Adrenal gland (tissue), 9 donors: ENCODE measurements at regions not wholly inside any gene's neighbourhood (a gene's known extent, or its start where the extent isn't known, plus 50 kb on each side); places are given as distances from the start of the nearest gene placed in this dataset.

Experiments
- DNase-seq, 7 donors: peaks; one replicate each; pipeline ENCODE4 v3.0.0-alpha.2; 2019 to 2020
- H3K27ac ChIP-seq, 5 donors: fragments of 200-600 bp; sonication (generic) in 4 of 5; 1 replicate in 3 of 5; 2 replicates in 2 of 5; pipeline versions ENCODE4 v1.5.1 to v1.8.0; 2016 to 2020; ENCODE audit warnings: mild to moderate bottlenecking in 1 of 5
- H3K27me3 ChIP-seq: fragments of 200-600 bp; 2 replicates; pipeline ENCODE4 v1.8.0; 2021
- H3K36me3 ChIP-seq, 2 donors: fragments of 200-600 bp; replicated peaks in 1 of 2; 1 replicate in 1 of 2; 2 replicates in 1 of 2; pipeline versions ENCODE4 v1.5.1 to v1.8.0; 2018 to 2022
- H3K4me1 ChIP-seq, 2 donors: fragments of 200-600 bp; replicated peaks in 1 of 2; 1 replicate in 1 of 2; 2 replicates in 1 of 2; pipeline versions ENCODE4 v1.5.1 to v1.8.0; 2018 to 2021
- H3K4me3 ChIP-seq, 4 donors: fragments of 200-600 bp; sonication (generic) in 3 of 4; one replicate each; pipeline ENCODE4 v1.5.1; 2016 to 2018
- H3K9me3 ChIP-seq, 3 donors: fragments of 200-600 bp; sonication (generic) in 1 of 3; replicated peaks in 1 of 3; 1 replicate in 2 of 3; 2 replicates in 1 of 3; pipeline versions ENCODE4 v1.5.1 to v1.8.0; 2016 to 2021
- POLR2A ChIP-seq, 2 donors: fragments of 450-650 bp; IDR thresholded peaks; one replicate each; pipeline ENCODE4 v1.6.1; 2017; ENCODE audit warnings: antibody characterized with exemption in 2 of 2, mild to moderate bottlenecking in 2 of 2, moderate library complexity in 1 of 2
- WGBS, 4 donors: extraction: QIAGEN DNeasy Blood & Tissue Kit in 2 of 4; methylation state at CpG; one replicate each; pipeline versions ENCODE4 v1.1.5 to v1.1.7; 2013 to 2017; 5-methylcytosine and 5-hydroxymethylcytosine counted together
- intact Hi-C, 2 donors: fragments of 100-400 bp; cut with DNase I; formaldehyde crosslinking; loops; one replicate each; pipeline versions ENCODE4 v1.14.1 to v1.15.0; 2022 to 2023
- TF ChIP-seq, protein P1 (sequence below), 6 experiments: fragments of 450-650 bp in 4 of 6; fragments of 200-600 bp in 2 of 6; sonication (generic) in 1 of 6; IDR thresholded peaks; 1 replicate in 5 of 6; 2 replicates in 1 of 6; pipeline versions ENCODE4 v1.5.1 to v1.8.0; 2016 to 2021; ENCODE audit warnings: antibody characterized with exemption in 6 of 6, mild to moderate bottlenecking in 2 of 6, moderate library complexity in 1 of 6
- donor health status: healthy with polysubstance abuse.
- donor health status: Bipolar disorder and iron deficiency.
- donor health status: DM: yes; HTN: yes; CAD: no.
- donor health status: DM: no; HTN: no; CAD: no.
- donor health status: DM: no; HTN: no; CAD: no.

DNA sequence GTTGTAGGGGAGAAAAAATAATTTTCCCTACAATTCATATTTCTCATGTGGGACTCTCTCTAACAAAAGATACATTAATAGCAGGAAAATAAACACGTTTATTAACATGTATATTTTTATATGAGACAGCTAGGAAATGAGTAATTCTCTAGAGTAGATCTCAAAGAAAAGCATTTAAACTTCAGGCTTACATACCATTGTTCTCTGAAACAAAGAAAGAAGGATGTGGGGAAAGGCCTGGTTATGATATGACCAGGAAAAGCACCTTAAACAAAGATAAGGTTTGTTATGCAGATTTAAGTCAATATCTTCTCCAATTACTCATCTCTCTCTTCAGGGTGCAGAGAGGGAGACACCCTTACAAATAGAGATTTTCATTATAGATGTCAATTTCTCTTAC, 131.3 kb downstream of the SLC7A11 start:
- TF ChIP-seq, protein P1, sequence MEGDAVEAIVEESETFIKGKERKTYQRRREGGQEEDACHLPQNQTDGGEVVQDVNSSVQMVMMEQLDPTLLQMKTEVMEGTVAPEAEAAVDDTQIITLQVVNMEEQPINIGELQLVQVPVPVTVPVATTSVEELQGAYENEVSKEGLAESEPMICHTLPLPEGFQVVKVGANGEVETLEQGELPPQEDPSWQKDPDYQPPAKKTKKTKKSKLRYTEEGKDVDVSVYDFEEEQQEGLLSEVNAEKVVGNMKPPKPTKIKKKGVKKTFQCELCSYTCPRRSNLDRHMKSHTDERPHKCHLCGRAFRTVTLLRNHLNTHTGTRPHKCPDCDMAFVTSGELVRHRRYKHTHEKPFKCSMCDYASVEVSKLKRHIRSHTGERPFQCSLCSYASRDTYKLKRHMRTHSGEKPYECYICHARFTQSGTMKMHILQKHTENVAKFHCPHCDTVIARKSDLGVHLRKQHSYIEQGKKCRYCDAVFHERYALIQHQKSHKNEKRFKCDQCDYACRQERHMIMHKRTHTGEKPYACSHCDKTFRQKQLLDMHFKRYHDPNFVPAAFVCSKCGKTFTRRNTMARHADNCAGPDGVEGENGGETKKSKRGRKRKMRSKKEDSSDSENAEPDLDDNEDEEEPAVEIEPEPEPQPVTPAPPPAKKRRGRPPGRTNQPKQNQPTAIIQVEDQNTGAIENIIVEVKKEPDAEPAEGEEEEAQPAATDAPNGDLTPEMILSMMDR (IDR thresholded peaks at IDR 0.05) = no peak
- TF ChIP-seq POLR2A (IDR thresholded peaks at IDR 0.05) = no peak
- intact Hi-C loops = no loop called here

DNA sequence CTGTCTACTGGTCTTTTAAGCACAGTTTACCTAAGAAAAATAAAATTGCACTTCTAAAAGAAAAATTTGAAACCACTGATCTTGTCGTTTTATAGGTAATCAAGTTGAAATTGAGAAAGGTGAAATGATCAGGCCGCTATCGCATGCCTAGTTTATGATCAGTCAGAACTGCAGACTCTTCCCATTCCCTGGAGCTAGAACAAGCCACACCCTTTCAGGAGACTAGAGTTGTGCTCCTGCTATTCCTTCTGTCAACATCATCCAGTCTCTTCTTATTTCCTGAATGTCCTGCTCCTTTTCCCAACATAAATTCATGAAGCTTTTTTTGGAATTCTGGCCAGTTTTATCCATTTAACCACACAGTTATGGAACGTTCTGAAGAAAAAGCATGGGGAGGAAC, 135.1 kb downstream of the SLC7A11 start:
- intact Hi-C loops = no loop called here
- DNase-seq = no peak
- H3K4me1 ChIP-seq = no peaks in the 10 kb centered on the region
- H3K27ac ChIP-seq = no peak overlapping the region
- no peaks in the 10 kb centered on the region for H3K9me3 ChIP-seq
- no peak overlapping the region for H3K4me3 ChIP-seq
- TF ChIP-seq, protein P1 (IDR thresholded peaks at IDR 0.05) = no peak
- no peak for TF ChIP-seq POLR2A (IDR thresholded peaks at IDR 0.05)
- WGBS, 4 donors = 84 to 89% (median 85%) methylated on average over 4 of the region's 4 CpGs
- no peaks in the 10 kb centered on the region for H3K36me3 ChIP-seq
- H3K27me3 ChIP-seq = no peaks in the 10 kb centered on the region

More for the DNA sequence above, 131.3 kb downstream of the SLC7A11 start:
- no peaks in the 10 kb centered on the region for H3K4me1 ChIP-seq
- no peak overlapping the region for H3K4me3 ChIP-seq
- no peaks in the 10 kb centered on the region for H3K27me3 ChIP-seq
- H3K27ac ChIP-seq = no peak overlapping the region
- 25 to 35% (median 26%) methylated on average over 1 of the region's 1 CpG for WGBS, 4 donors
- H3K36me3 ChIP-seq = no peaks in the 10 kb centered on the region
- no peak for DNase-seq
- no peaks in the 10 kb centered on the region for H3K9me3 ChIP-seq

DNA sequence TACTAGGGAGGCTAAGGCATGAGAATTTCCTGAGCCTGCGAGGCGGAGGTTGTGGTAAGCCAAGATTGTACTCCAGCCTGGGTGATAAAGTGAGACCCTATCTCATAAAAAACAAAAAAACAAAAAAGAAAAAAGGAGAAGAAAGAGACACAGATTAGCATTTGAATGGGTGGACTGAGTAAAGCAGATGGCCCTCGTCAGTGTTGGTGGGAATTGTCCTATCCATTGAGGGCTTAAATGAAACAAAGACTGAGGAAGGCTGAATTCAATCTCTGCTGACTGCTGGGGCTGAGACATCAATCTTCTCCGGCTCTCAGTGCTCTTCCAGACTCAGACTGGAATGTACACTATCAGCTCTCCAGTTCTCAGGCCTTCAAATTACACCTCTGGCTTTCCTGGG, 136.8 kb downstream of the SLC7A11 start:
- 87 to 93% (median 89%) methylated on average over 4 of the region's 4 CpGs for whole genome bisulfite sequencing, 4 donors
- Histone ChIP-seq H3K4me1 (no peaks in the 10 kb centered on the region), H3K27me3 (no peaks in the 10 kb centered on the region), H3K36me3 (no peaks in the 10 kb centered on the region), H3K4me3 (no peak overlapping the region), H3K27ac (no peak overlapping the region), H3K9me3 (no peaks in the 10 kb centered on the region)
- intact Hi-C loops = no loop called here
- no peak for TF ChIP-seq POLR2A (IDR thresholded peaks at IDR 0.05)
- TF ChIP-seq, protein P1 (IDR thresholded peaks at IDR 0.05) = no peak
- DNase-seq = no peak

DNA sequence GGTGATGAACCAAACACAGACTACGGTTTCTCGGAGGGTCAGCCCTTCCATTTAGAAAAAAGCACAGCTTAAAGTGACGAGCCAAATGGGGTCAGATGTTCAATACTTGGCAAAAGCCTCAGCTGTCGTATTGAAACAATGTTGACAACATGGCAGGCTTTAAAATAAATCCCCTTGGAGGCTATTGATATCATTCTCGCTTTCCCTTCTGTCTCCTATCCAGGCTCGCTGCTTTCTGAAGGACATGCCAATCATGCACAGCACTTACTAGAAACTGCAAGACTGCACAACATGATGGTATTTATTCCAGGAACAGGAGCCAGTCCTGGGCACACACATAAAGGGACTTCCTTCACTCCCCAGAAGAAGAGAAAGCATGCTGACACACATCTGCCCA, 137.9 kb downstream of the SLC7A11 start:
- H3K27ac ChIP-seq = no peak overlapping the region
- H3K36me3 ChIP-seq = no peaks in the 10 kb centered on the region
- no peak for DNase-seq
- no peak for TF ChIP-seq POLR2A (IDR thresholded peaks at IDR 0.05)
- TF ChIP-seq, protein P1 (IDR thresholded peaks at IDR 0.05) = no peak
- no peaks in the 10 kb centered on the region for H3K4me1 ChIP-seq
- intact Hi-C loops = no loop called here
- H3K4me3 ChIP-seq = no peak overlapping the region
- H3K9me3 ChIP-seq = no peaks in the 10 kb centered on the region
- no peaks in the 10 kb centered on the region for H3K27me3 ChIP-seq
- 74 to 83% (median 78%) methylated on average over 6 of the region's 6 CpGs for WGBS, 4 donors
